ENCODE measurements at regions not wholly inside any gene's neighbourhood (a gene's known extent, or its start where the extent isn't known, plus 50 kb on each side); places are given as distances from the start of the nearest gene placed in this dataset.

DNA sequence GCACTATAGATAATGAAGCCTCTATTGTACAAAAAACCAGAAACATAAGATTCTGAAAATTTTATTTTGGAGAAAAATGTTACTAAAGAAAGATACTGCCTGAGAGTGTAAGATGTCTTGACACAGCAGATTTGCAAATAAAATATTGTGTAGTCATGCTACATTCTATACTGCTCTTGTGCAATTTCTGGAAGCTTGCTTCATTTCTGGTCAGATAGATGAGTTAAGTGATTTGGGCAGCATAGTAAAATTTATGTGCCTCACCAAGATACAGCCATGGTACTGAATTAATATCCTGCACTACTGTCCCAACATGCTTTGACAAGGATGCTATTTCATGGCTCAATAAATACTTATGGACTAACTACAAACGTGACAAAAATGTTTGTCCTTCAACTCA is 55.1 kb upstream of the STARD13 start:
- TF ChIP-seq EZH2 (IDR thresholded peaks at IDR 0.05) (no peak), POLR2AphosphoS5 (IDR thresholded peaks at IDR 0.05; ENCODE audit: borderline replicate concordance, low read depth, low read length) (no peak)

Measured in SK-N-MC (cell line).